K562 (cell line): ENCODE measurements at regions not wholly inside any gene's neighbourhood (a gene's known extent, or its start where the extent isn't known, plus 50 kb on each side); places are given as distances from the start of the nearest gene placed in this dataset.

Experiments used
- ATAC-seq: fragments of 200-7000 bp; cut with Tn5 transposase; 3 replicates; pipeline ENCODE4 v1.9.1; 2020; ENCODE audit warnings: moderate library complexity
- BruUV-seq: library from RNA; stranded (reverse); fragments of 400-500 nt; replicated peaks from 2 replicates; lab custom pipeline; 2021; lab: Mats Ljungman, UMichigan
- CTCF ChIA-PET: fragments of 300-600 bp; formaldehyde crosslinking; extraction: SDS; loops from one replicate; lab custom pipeline; 2021; ENCODE audit warnings: low intra/inter-chr PET ratio; lab: Yijun Ruan, JAX
- POLR2A ChIA-PET: fragments of 300-600, 350-650 bp; sonication (Branson Sonifier 250); formaldehyde crosslinking; extraction: SDS; loops from one replicate; lab custom pipeline; 2021; ENCODE audit warnings: antibody characterized with exemption, inconsistent platforms; lab: Yijun Ruan, JAX
- DNase-seq, 4 experiments: peaks; one replicate each; pipeline versions ENCODE4 v3.0.0 to v3.0.0-alpha.2; 2011 to 2018; ENCODE audit warnings: low spot score in 3 of 4, mixed read lengths in 3 of 4; ENCODE audit errors: extremely low read depth in 1 of 4
- FAIRE-seq: peaks from 2 replicates; lab custom pipeline; 2011; peaks lifted over from hg19 to GRCh38; lab: Jason Lieb, UNC
- H2AFZ ChIP-seq: 2 replicates; pipeline ENCODE4 v1.6.0; 2011; ENCODE audit warnings: low read depth, low read length, control low read depth, inconsistent platforms
- H3K27ac ChIP-seq: fragments of 200-600 bp; 3 replicates; pipeline ENCODE4 v1.8.0; 2011; ENCODE audit warnings: low read depth, mild to moderate bottlenecking, control low read depth, inconsistent platforms, low read length, moderate library complexity, mixed read lengths; ENCODE audit errors: extremely low read depth
- H3K27me3 ChIP-seq, 2 experiments: fragments of 300-600 bp in 1 of 2; 2 replicates in 1 of 2; 3 replicates in 1 of 2; pipeline versions ENCODE4 v1.6.0 to v1.8.0; 2011; ENCODE audit warnings: inconsistent platforms in 2 of 2, low read length in 2 of 2, mild to moderate bottlenecking in 1 of 2, mixed read lengths in 1 of 2, moderate library complexity in 1 of 2; ENCODE audit not compliant: control insufficient read depth in 2 of 2, insufficient read depth in 2 of 2
- H3K36me3 ChIP-seq: fragments of 300-600 bp; 3 replicates; pipeline ENCODE4 v1.8.0; 2011; ENCODE audit warnings: mild to moderate bottlenecking, low read length, inconsistent platforms; ENCODE audit not compliant: control insufficient read depth, insufficient read depth
- H3K4me1 ChIP-seq, 2 experiments: fragments of 200-600 bp in 1 of 2; replicated peaks in 1 of 2; 2 replicates in 1 of 2; 3 replicates in 1 of 2; pipeline versions ENCODE4 v1.5.1 to v1.8.0; 2011; ENCODE audit warnings: inconsistent platforms in 2 of 2, low read length in 2 of 2, mild to moderate bottlenecking in 1 of 2, mixed read lengths in 1 of 2, moderate library complexity in 1 of 2; ENCODE audit not compliant: control insufficient read depth in 2 of 2, insufficient read depth in 2 of 2
- H3K4me2 ChIP-seq: 2 replicates; pipeline ENCODE4 v1.6.1; 2011; ENCODE audit warnings: low read length, control low read depth, inconsistent platforms, mixed read lengths; ENCODE audit not compliant: insufficient read depth
- H3K4me3 ChIP-seq: fragments of 200-600 bp; sonication (generic), shearing (Covaris generic); 2 replicates; pipeline ENCODE4 v1.5.1; 2016; ENCODE audit warnings: control low read depth, inconsistent platforms
- H3K79me2 ChIP-seq: fragments of 200-600 bp; 3 replicates; pipeline ENCODE4 v1.8.0; 2011; ENCODE audit warnings: low read length, inconsistent platforms; ENCODE audit not compliant: control insufficient read depth, insufficient read depth
- H3K9ac ChIP-seq, 2 experiments: 2 replicates each; pipeline versions ENCODE4 v1.6.0 to v1.6.1; 2011; ENCODE audit warnings: low read depth in 2 of 2, low read length in 2 of 2, control low read depth in 1 of 2, inconsistent platforms in 1 of 2, mild to moderate bottlenecking in 1 of 2, mixed read lengths in 1 of 2; ENCODE audit not compliant: insufficient read depth in 1 of 2
- H3K9me1 ChIP-seq: one replicate; pipeline ENCODE4 v1.6.0; 2011; ENCODE audit warnings: inconsistent platforms, mild to moderate bottlenecking, low read length, moderate library complexity; ENCODE audit not compliant: control insufficient read depth, insufficient read depth
- H3K9me3 ChIP-seq: replicated peaks from 2 replicates; pipeline ENCODE4 v1.5.1; 2011; ENCODE audit warnings: low read depth, low read length, inconsistent platforms; ENCODE audit not compliant: control insufficient read depth, insufficient read depth
- H4K20me1 ChIP-seq: replicated peaks from 2 replicates; pipeline ENCODE4 v1.6.1; 2011; ENCODE audit warnings: low read length, inconsistent platforms, mixed read lengths; ENCODE audit not compliant: control insufficient read depth, insufficient read depth
- DPF2 ChIP-seq: fragments of 450-650 bp; IDR thresholded peaks from 2 replicates; pipeline ENCODE4 v1.6.1; 2016
- TAL1 ChIP-seq: fragments of 450-650 bp; IDR thresholded peaks from 2 replicates; pipeline ENCODE4 v1.6.1; 2016; ENCODE audit warnings: mild to moderate bottlenecking
- THRAP3 ChIP-seq: fragments of 450-650 bp; IDR thresholded peaks from 2 replicates; pipeline ENCODE4 v1.6.1; 2016; ENCODE audit warnings: mild to moderate bottlenecking, inconsistent platforms, borderline replicate concordance
- UBTF ChIP-seq, 2 experiments: IDR thresholded peaks; 2 replicates each; pipeline ENCODE4 v1.6.1; 2012; ENCODE audit warnings: improper control_type of control experiment in 2 of 2, low read depth in 2 of 2, low read length in 2 of 2, borderline replicate concordance in 1 of 2
- ZNF224 ChIP-seq: sonication (generic); formaldehyde crosslinking; IDR thresholded peaks from 2 replicates; pipeline ENCODE4 v1.8.0; 2022; ENCODE audit warnings: mild to moderate bottlenecking, missing genetic modification reagents
- ZNF280B ChIP-seq: fragments of 250-450 bp; sonication (Bioruptor Pico); IDR thresholded peaks from 2 replicates; pipeline ENCODE4 v1.5.1; 2021; ENCODE audit warnings: mild to moderate bottlenecking
- WGBS: fragments of 100-300 bp; shearing (Covaris generic); methylation state at CpG from one replicate; pipeline ENCODE4 v1.1.6; 2016; ENCODE audit warnings: low coverage, mixed read lengths; ENCODE audit not compliant: insufficient coverage; ENCODE audit errors: missing lambda C conversion rate; 5-methylcytosine and 5-hydroxymethylcytosine counted together
- in situ Hi-C: fragments of 300-500 bp; cut with MboI; formaldehyde crosslinking; loops from 4 replicates; pipeline ENCODE4 v1.15.0; 2018; ENCODE audit warnings: inconsistent platforms, mixed read lengths
- intact Hi-C: fragments of 100-400 bp; cut with micrococcal nuclease; formaldehyde crosslinking; loops from 2 replicates; pipeline ENCODE4 v1.14.2; 2022

DNA sequence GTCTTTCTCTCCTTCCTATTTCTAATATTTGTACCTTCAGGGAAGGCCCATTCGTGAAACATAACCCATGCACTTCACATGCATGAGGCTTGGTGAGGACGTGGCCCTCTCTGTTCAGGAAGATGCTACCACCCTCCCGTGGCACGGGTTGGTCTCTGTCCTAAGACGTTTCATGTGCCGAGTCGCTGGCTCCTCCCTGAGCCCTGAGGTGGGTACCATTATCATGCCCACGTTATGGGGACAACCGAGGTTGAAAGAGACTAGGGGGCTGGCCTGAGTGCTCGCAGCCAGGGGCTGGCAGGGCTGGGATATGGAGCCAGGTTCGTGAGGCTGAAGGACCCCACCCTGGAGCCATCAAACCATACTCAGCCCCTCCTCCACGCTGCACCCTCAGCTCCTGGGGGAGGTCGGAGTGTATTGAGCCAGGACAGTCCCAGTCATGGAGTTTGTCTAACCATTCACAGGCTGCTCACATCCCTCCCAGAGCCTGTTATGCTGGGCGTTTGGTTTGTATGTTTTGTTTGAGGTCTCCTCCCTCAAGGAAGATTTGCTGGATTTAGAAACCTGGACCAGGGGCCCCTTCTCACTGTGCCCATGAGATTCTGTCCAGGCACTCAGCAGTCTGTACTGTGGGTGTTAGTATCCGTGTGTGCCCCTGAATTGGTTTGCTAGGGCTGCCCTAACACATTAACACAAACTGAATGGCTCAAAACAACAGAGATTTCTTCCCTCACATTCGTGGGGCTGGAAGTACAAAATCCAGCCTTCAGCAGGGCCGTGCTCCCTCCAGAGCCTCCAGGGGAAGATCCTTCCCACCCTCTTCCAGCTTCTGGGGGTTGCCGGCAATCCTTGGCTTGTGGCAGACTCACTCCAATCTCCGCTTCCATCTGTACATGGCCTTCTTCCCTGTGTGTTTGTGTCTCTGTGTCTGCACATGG is 88.3 kb downstream of the ANKRD60 start (continued):
- TF ChIP-seq UBTF (IDR thresholded peaks at IDR 0.05; ENCODE audit: borderline replicate concordance in 1 of 2, low read depth in 2 of 2, low read length in 2 of 2): no peak

DNA sequence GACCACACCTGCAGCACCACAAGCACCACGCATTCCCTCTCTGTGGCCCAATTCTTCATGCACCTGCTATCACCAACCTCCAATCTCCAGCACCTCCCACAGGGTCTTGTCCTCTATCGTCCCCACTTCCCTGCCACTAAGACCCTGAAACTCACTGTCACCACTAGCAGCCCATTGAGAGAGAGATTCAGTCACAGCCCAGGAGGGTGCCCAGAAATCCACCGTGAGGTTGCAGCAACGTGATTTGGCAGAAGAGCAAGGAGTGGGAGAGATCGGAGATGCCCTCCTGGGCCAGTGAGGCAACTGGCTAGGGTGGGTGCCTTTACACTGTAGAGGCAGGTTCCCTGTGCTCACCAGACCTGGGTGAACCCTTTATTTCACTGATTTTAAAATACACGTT is 90.1 kb downstream of the ANKRD60 start:
- DNase-seq (no peak), ATAC-seq (no peak), FAIRE-seq (no peak)
- H4K20me1 ChIP-seq: 0 out of 2 replicates have a peak, but pooled peaks cover 6% of the 10 kb centered on the region
- H3K4me2 ChIP-seq: no peak overlapping the region
- BruUV-seq: no TSS peak
- no peaks in the 10 kb centered on the region for H3K4me1 ChIP-seq
- WGBS: 0% methylated on average over 6 of the region's 6 CpGs
- H3K4me3 ChIP-seq: no peak overlapping the region
- POLR2A ChIA-PET: interaction anchor here (0.7 kb wide), 1 partner anchor 303 kb away, joined by 3 read pairs; no protein-coding TSS in a partner anchor
- no peak overlapping the region for H3K9ac ChIP-seq
- H3K79me2 ChIP-seq: no peaks in the 10 kb centered on the region
- no peaks in the 10 kb centered on the region for H3K9me3 ChIP-seq
- in situ Hi-C loops: no loop called here
- H3K36me3 ChIP-seq: no peaks in the 10 kb centered on the region
- intact Hi-C loops: no loop called here
- H2AFZ ChIP-seq: no peak overlapping the region
- peaks cover 5 to 32% of the 10 kb centered on the region in 2 experiments; a peak in 4 of 5 replicates for H3K27me3 ChIP-seq
- H3K9me1 ChIP-seq: no peaks in the 10 kb centered on the region
- H3K27ac ChIP-seq: no peak overlapping the region
- TF ChIP-seq THRAP3 (no peak), DPF2 (no peak), ZNF224 (CRISPR knock-in tag) (no peak), ZNF280B (CRISPR knock-in tag) (no peak), TAL1 (no peak)
- CTCF ChIA-PET: interaction anchor here (0.7 kb wide), 1 partner anchor 72 kb away, joined by 3 read pairs; no protein-coding TSS in a partner anchor
